ENCODE measurements at regions not wholly inside any gene's neighbourhood (a gene's known extent, or its start where the extent isn't known, plus 50 kb on each side); places are given as distances from the start of the nearest gene placed in this dataset.

GRCh38 chr1:43069461-43070050, 102.5 kb downstream of the EBNA1BP2 start:
- no peak overlapping the region for H3K4me3 ChIP-seq (ENCODE audit: low read depth, low read length)
- no peak for TF ChIP-seq CTCF (IDR thresholded peaks at IDR 0.05; ENCODE audit: borderline replicate concordance, insufficient read depth, low read depth, low read length)

GRCh38 chr1:43068911-43069310, 103.2 kb downstream of the EBNA1BP2 start:
- H3K4me3 ChIP-seq (ENCODE audit: low read depth, low read length): no peak overlapping the region
- TF ChIP-seq CTCF (IDR thresholded peaks at IDR 0.05; ENCODE audit: borderline replicate concordance, insufficient read depth, low read depth, low read length): no peak

GRCh38 chr1:43067977-43068751, 103.9 kb downstream of the EBNA1BP2 start:
- H3K4me3 ChIP-seq (ENCODE audit: low read depth, low read length): no peak overlapping the region

GRCh38 chr1:43067233-43067745, 104.8 kb downstream of the EBNA1BP2 start:
- TF ChIP-seq CTCF (IDR thresholded peaks at IDR 0.05; ENCODE audit: borderline replicate concordance, insufficient read depth, low read depth, low read length): no peak
- H3K4me3 ChIP-seq (ENCODE audit: low read depth, low read length): no peak overlapping the region

More at GRCh38 chr1:43067977-43068751, 103.9 kb downstream of the EBNA1BP2 start:
- no peak for TF ChIP-seq CTCF (IDR thresholded peaks at IDR 0.05; ENCODE audit: borderline replicate concordance, insufficient read depth, low read depth, low read length)

- H3K4me3 ChIP-seq (ENCODE audit: low read depth, low read length): no peak overlapping the region
- no peak for TF ChIP-seq CTCF (IDR thresholded peaks at IDR 0.05; ENCODE audit: borderline replicate concordance, insufficient read depth, low read depth, low read length)
These were observed 105.5 kb downstream of the EBNA1BP2 start for GRCh38 chr1:43066578-43066977.

- TF ChIP-seq CTCF (IDR thresholded peaks at IDR 0.05; ENCODE audit: borderline replicate concordance, insufficient read depth, low read depth, low read length): no peak
- H3K4me3 ChIP-seq (ENCODE audit: low read depth, low read length): no peak overlapping the region
These were observed 106.3 kb downstream of the EBNA1BP2 start for GRCh38 chr1:43065616-43066399.
